ENCODE measurements at regions not wholly inside any gene's neighbourhood (a gene's known extent, or its start where the extent isn't known, plus 50 kb on each side); places are given as distances from the start of the nearest gene placed in this dataset.

GRCh38 chr2:62334440-62335058 lies 138.6 kb downstream of the B3GNT2 start:
- Histone ChIP-seq H3K27me3 (ENCODE audit: insufficient read depth, low read length) (no peaks in the 10 kb centered on the region), H3K27ac (ENCODE audit: low read depth, low read length) (no peak overlapping the region), H3K9me3 (ENCODE audit: insufficient read depth, low read depth, low read length) (no peaks in the 10 kb centered on the region), H3K4me3 (ENCODE audit: insufficient read depth, low read depth, low read length) (no peak overlapping the region), H2AFZ (ENCODE audit: low read depth, low read length) (no peak overlapping the region), H3K4me2 (ENCODE audit: low read length) (no peak overlapping the region), H3K4me1 (ENCODE audit: insufficient read depth, low read length) (no peaks in the 10 kb centered on the region), H3K79me2 (ENCODE audit: insufficient read depth, low read length) (no peaks in the 10 kb centered on the region), H4K20me1 (ENCODE audit: insufficient read depth, low read length) (no peaks in the 10 kb centered on the region), H3K36me3 (ENCODE audit: insufficient read depth, low read length) (no peaks in the 10 kb centered on the region), H3K9ac (ENCODE audit: low read length) (no peak overlapping the region)
- no peak for FAIRE-seq
- Mint-ChIP-seq H3K4me3 (ENCODE audit: unreplicated experiment) (no peak overlapping the region), H3K4me1 (ENCODE audit: low read depth, unreplicated experiment) (no peaks in the 10 kb centered on the region), H3K27ac (ENCODE audit: unreplicated experiment) (no peak overlapping the region), H3K36me3 (ENCODE audit: low read depth, unreplicated experiment) (peaks cover 2% of the 10 kb centered on the region), H3K9me3 (ENCODE audit: unreplicated experiment) (no peaks in the 10 kb centered on the region), H3K27me3 (ENCODE audit: low read depth, unreplicated experiment) (no peaks in the 10 kb centered on the region)
- TF ChIP-seq, protein P1, sequence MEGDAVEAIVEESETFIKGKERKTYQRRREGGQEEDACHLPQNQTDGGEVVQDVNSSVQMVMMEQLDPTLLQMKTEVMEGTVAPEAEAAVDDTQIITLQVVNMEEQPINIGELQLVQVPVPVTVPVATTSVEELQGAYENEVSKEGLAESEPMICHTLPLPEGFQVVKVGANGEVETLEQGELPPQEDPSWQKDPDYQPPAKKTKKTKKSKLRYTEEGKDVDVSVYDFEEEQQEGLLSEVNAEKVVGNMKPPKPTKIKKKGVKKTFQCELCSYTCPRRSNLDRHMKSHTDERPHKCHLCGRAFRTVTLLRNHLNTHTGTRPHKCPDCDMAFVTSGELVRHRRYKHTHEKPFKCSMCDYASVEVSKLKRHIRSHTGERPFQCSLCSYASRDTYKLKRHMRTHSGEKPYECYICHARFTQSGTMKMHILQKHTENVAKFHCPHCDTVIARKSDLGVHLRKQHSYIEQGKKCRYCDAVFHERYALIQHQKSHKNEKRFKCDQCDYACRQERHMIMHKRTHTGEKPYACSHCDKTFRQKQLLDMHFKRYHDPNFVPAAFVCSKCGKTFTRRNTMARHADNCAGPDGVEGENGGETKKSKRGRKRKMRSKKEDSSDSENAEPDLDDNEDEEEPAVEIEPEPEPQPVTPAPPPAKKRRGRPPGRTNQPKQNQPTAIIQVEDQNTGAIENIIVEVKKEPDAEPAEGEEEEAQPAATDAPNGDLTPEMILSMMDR (IDR thresholded peaks at IDR 0.05; ENCODE audit: insufficient read depth, low read depth, low read length) = no peak
- TF ChIP-seq EZH2 (IDR thresholded peaks at IDR 0.05; ENCODE audit: insufficient read depth, low read length) = no peak
- no peak for DNase-seq (ENCODE audit: low read depth)

DNA sequence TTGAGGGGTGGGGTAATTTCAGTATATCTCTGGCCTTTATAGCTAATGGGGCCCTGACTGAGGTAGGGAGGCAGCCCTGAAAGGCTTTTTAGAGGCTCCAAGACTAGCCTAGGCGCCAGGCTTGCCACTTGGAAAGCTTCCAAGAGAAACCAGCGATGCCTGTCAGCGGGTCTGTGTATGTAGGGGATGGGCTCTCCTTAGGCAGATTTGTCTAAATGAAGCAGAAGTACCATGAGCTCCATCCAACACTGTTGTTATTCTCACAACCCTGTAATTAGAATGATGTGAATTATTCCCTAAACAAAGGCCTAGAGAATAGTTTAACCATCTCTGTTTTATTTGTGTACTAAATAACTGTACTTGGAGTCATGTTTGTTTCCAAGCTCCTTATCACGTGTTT lies 138.1 kb downstream of the B3GNT2 start:
- Histone ChIP-seq H4K20me1 (ENCODE audit: insufficient read depth, low read length) (no peaks in the 10 kb centered on the region), H3K27ac (ENCODE audit: low read depth, low read length) (no peak overlapping the region), H3K9me3 (ENCODE audit: insufficient read depth, low read depth, low read length) (no peaks in the 10 kb centered on the region), H3K36me3 (ENCODE audit: insufficient read depth, low read length) (no peaks in the 10 kb centered on the region), H3K79me2 (ENCODE audit: insufficient read depth, low read length) (no peaks in the 10 kb centered on the region), H3K4me2 (ENCODE audit: low read length) (no peak overlapping the region), H3K4me3 (ENCODE audit: insufficient read depth, low read depth, low read length) (no peak overlapping the region), H2AFZ (ENCODE audit: low read depth, low read length) (no peak overlapping the region), H3K4me1 (ENCODE audit: insufficient read depth, low read length) (no peaks in the 10 kb centered on the region), H3K9ac (ENCODE audit: low read length) (no peak overlapping the region), H3K27me3 (ENCODE audit: insufficient read depth, low read length) (no peaks in the 10 kb centered on the region)
- H3K27me3 Mint-ChIP-seq (ENCODE audit: low read depth, unreplicated experiment) = no peaks in the 10 kb centered on the region
- no peak overlapping the region for H3K27ac Mint-ChIP-seq (ENCODE audit: unreplicated experiment)
- no peak overlapping the region for H3K4me3 Mint-ChIP-seq (ENCODE audit: unreplicated experiment)
- peaks cover 2% of the 10 kb centered on the region for H3K36me3 Mint-ChIP-seq (ENCODE audit: low read depth, unreplicated experiment)
- FAIRE-seq (no peak), DNase-seq (ENCODE audit: low read depth) (no peak)
- no peaks in the 10 kb centered on the region for H3K9me3 Mint-ChIP-seq (ENCODE audit: unreplicated experiment)
- H3K4me1 Mint-ChIP-seq (ENCODE audit: low read depth, unreplicated experiment) = no peaks in the 10 kb centered on the region
- TF ChIP-seq, protein P1 (IDR thresholded peaks at IDR 0.05; ENCODE audit: insufficient read depth, low read depth, low read length) = no peak
- no peak for TF ChIP-seq EZH2 (IDR thresholded peaks at IDR 0.05; ENCODE audit: insufficient read depth, low read length)

- H3K36me3 Mint-ChIP-seq (ENCODE audit: low read depth, unreplicated experiment) = peaks cover under 1% of the 10 kb centered on the region
- DNase-seq (ENCODE audit: low read depth) (no peak), FAIRE-seq (no peak)
- peaks cover 2% of the 10 kb centered on the region for H3K9me3 ChIP-seq (ENCODE audit: insufficient read depth, low read depth, low read length)
- no peaks in the 10 kb centered on the region for H3K79me2 ChIP-seq (ENCODE audit: insufficient read depth, low read length)
- H3K4me2 ChIP-seq (ENCODE audit: low read length) = no peak overlapping the region
- H4K20me1 ChIP-seq (ENCODE audit: insufficient read depth, low read length) = no peaks in the 10 kb centered on the region
- H3K4me1 ChIP-seq (ENCODE audit: insufficient read depth, low read length) = no peaks in the 10 kb centered on the region
- no peak overlapping the region for H3K9ac ChIP-seq (ENCODE audit: low read length)
- H3K27ac ChIP-seq (ENCODE audit: low read depth, low read length) = no peak overlapping the region
- no peaks in the 10 kb centered on the region for H3K36me3 ChIP-seq (ENCODE audit: insufficient read depth, low read length)
- TF ChIP-seq, protein P1 (IDR thresholded peaks at IDR 0.05; ENCODE audit: insufficient read depth, low read depth, low read length) = no peak
- no peak for TF ChIP-seq EZH2 (IDR thresholded peaks at IDR 0.05; ENCODE audit: insufficient read depth, low read length)
- H3K9me3 Mint-ChIP-seq (ENCODE audit: unreplicated experiment) = peaks cover 4% of the 10 kb centered on the region
- no peak overlapping the region for H3K27ac Mint-ChIP-seq (ENCODE audit: unreplicated experiment)
- H3K27me3 Mint-ChIP-seq (ENCODE audit: low read depth, unreplicated experiment) = peaks cover 3% of the 10 kb centered on the region
- no peaks in the 10 kb centered on the region for H3K4me1 Mint-ChIP-seq (ENCODE audit: low read depth, unreplicated experiment)
- H2AFZ ChIP-seq (ENCODE audit: low read depth, low read length) = no peak overlapping the region
- H3K27me3 ChIP-seq (ENCODE audit: insufficient read depth, low read length) = no peaks in the 10 kb centered on the region
- H3K4me3 ChIP-seq (ENCODE audit: insufficient read depth, low read depth, low read length) = no peak overlapping the region
- H3K4me3 Mint-ChIP-seq (ENCODE audit: unreplicated experiment) = no peak overlapping the region
Observed at GRCh38 chr2:62330959-62331358, 135.0 kb downstream of the B3GNT2 start.
